ENCODE measurements at regions not wholly inside any gene's neighbourhood (a gene's known extent, or its start where the extent isn't known, plus 50 kb on each side); places are given as distances from the start of the nearest gene placed in this dataset.

GRCh38 chr13:73974051-73974450 is 160.2 kb downstream of the KLF12 start:
- H4K8ac ChIP-seq (ENCODE audit: low read depth in 2 of 2, low read length in 2 of 2) = no peak overlapping the region
- ATAC-seq (ENCODE audit: low read depth) (no peak), DNase-seq (no peak)
- no peak for TF ChIP-seq RCOR1 (IDR thresholded peaks at IDR 0.05; ENCODE audit: insufficient replicate concordance, low read length)
- no peak for TF ChIP-seq CEBPB (IDR thresholded peaks at IDR 0.05; ENCODE audit: low read depth, low read length)
- TF ChIP-seq MAZ (IDR thresholded peaks at IDR 0.05; ENCODE audit: borderline replicate concordance, low read depth, low read length) = no peak
- no peak for TF ChIP-seq ELK1 (IDR thresholded peaks at IDR 0.05; ENCODE audit: borderline replicate concordance, low read depth, low read length)
- TF ChIP-seq RAD21 (IDR thresholded peaks at IDR 0.05; ENCODE audit: low read length) = no peak
- no peak for TF ChIP-seq CHD1 (IDR thresholded peaks at IDR 0.05; ENCODE audit: low read depth, low read length)
- no peak for TF ChIP-seq CTCF (conservative IDR thresholded peaks at IDR 0.05; ENCODE audit: low read depth, low read length)
- no peak for TF ChIP-seq FOS (IDR thresholded peaks at IDR 0.05; ENCODE audit: low read depth, low read length)
- TF ChIP-seq NFE2L2 (IDR thresholded peaks at IDR 0.05; ENCODE audit: low read depth, low read length) = no peak
- TF ChIP-seq RFX5 (IDR thresholded peaks at IDR 0.05; ENCODE audit: low read depth, low read length) = no peak
- TF ChIP-seq BHLHE40 (IDR thresholded peaks at IDR 0.05; ENCODE audit: low read depth, low read length) = no peak
- no peak for TF ChIP-seq MXI1 (IDR thresholded peaks at IDR 0.05; ENCODE audit: borderline replicate concordance, low read depth, low read length)
- BruUV-seq (replicated peaks) = no TSS peak
- no peak overlapping the region for H3K4me3 ChIP-seq (ENCODE audit: insufficient read depth, low read depth, low read length)
- H3K23ac ChIP-seq (ENCODE audit: low read depth, low read length) = 0 out of 2 replicates have a peak overlapping the region, but pooled peaks have one; percentile 61
- H3K27ac ChIP-seq (ENCODE audit: insufficient read depth, low read length) = no peak overlapping the region
- intact Hi-C loops (cut with micrococcal nuclease) = no loop called here
- no CpG with 5 or more reads among the region's 2 CpGs for WGBS, 2 experiments (ENCODE audit: extremely low coverage in 2 of 2, insufficient read length in 1 of 2)
- no peak overlapping the region for H4K91ac ChIP-seq (ENCODE audit: insufficient read depth, low read depth, low read length)
- no peak overlapping the region for H3K18ac ChIP-seq (ENCODE audit: low read depth, low read length)
- no peak overlapping the region for H3K14ac ChIP-seq (replicated peaks; ENCODE audit: low read depth, low read length)
- no peaks in the 10 kb centered on the region for H3K27me3 ChIP-seq (ENCODE audit: control insufficient read depth, insufficient read depth, low read length)
- H3K56ac ChIP-seq (ENCODE audit: extremely low read depth, insufficient read depth, low read length) = no peak overlapping the region
- no peak overlapping the region for H2AK9ac ChIP-seq (replicated peaks; ENCODE audit: low read depth, low read length, poor library complexity)
- no peak overlapping the region for H2BK15ac ChIP-seq (ENCODE audit: low read depth, low read length)
- H4K5ac ChIP-seq (ENCODE audit: low read depth, low read length) = no peak overlapping the region
- in situ Hi-C loops (cut with MboI; ENCODE audit: low sequenced_read_pairs) = no loop called here
- H2BK120ac ChIP-seq (ENCODE audit: low read depth, low read length) = no peak overlapping the region
- no peak overlapping the region for H3K4me2 ChIP-seq (ENCODE audit: low read depth, low read length)
- H2AK5ac ChIP-seq (ENCODE audit: low read depth, low read length) = no peak overlapping the region
- no peak overlapping the region for H3K4ac ChIP-seq (ENCODE audit: low read depth, low read length)
- H3K4me1 ChIP-seq (ENCODE audit: control insufficient read depth, insufficient read depth, low read length) = peaks cover 3% of the 10 kb centered on the region; the same call in 1 of the 2 replicates
- H3K36me3 ChIP-seq (ENCODE audit: control insufficient read depth, insufficient read depth, low read length) = no peaks in the 10 kb centered on the region
- CTCF ChIA-PET = no interaction called here
- dilution Hi-C loops (cut with HindIII; ENCODE audit: low sequenced_read_pairs, unreplicated experiment) = no loop called here
- H2BK20ac ChIP-seq (ENCODE audit: low read depth, low read length) = no peak overlapping the region
- peaks cover 3% of the 10 kb centered on the region; the same call in 1 of the 2 replicates for H4K20me1 ChIP-seq (ENCODE audit: insufficient read depth, low read length)
- peaks cover 40 to 68% of the 10 kb centered on the region in 2 experiments for H3K79me1 ChIP-seq (ENCODE audit: low read depth in 1 of 2, low read length in 2 of 2)
- H2AFZ ChIP-seq (replicated peaks; ENCODE audit: low read length, poor library complexity) = no peak overlapping the region
- POLR2A ChIA-PET (ENCODE audit: unreplicated experiment) = no interaction called here
- H3K9me1 ChIP-seq (ENCODE audit: insufficient read depth, low read length) = no peaks in the 10 kb centered on the region; the same call in 1 of the 2 replicates
- H2BK5ac ChIP-seq (ENCODE audit: low read depth, low read length, poor library complexity, severe bottlenecking) = no peak overlapping the region
- no peak overlapping the region for H3K9ac ChIP-seq (ENCODE audit: low read depth, low read length)
- no peaks in the 10 kb centered on the region for H3K9me3 ChIP-seq (ENCODE audit: control insufficient read depth, insufficient read depth, low read length)
